Spleen (tissue), 7 donors: ENCODE measurements at regions not wholly inside any gene's neighbourhood (a gene's known extent, or its start where the extent isn't known, plus 50 kb on each side); places are given as distances from the start of the nearest gene placed in this dataset.

Experiments
- CTCF ChIP-seq, 11 experiments: fragments of 200-600 bp in 7 of 11; fragments of 450-650 bp in 4 of 11; sonication (generic) in 4 of 11; IDR thresholded peaks in 8 of 11; conservative IDR thresholded peaks in 3 of 11; 1 replicate in 7 of 11; 2 replicates in 4 of 11; pipeline versions ENCODE4 v1.4.0 to v1.8.0; 2016 to 2021; ENCODE audit warnings: antibody characterized with exemption in 11 of 11, inconsistent platforms in 4 of 11, mild to moderate bottlenecking in 1 of 11
- POLR2A ChIP-seq, 3 donors: fragments of 450-650 bp; IDR thresholded peaks; one replicate each; pipeline ENCODE4 v1.5.1; 2017; ENCODE audit warnings: antibody characterized with exemption in 3 of 3, mild to moderate bottlenecking in 1 of 3
- POLR2AphosphoS5 ChIP-seq, 3 donors: sonication (generic); formaldehyde crosslinking; IDR thresholded peaks; one replicate each; pipeline ENCODE4 v1.5.1; 2017; ENCODE audit warnings: antibody characterized with exemption in 3 of 3
- donor health status: DM: no; HTN: no; CAD: no; lungs with moderate emphysema.
- donor health status: DM: no; HTN: no; CAD: no.
- donor health status: DM: no; HTN: no; CAD: no.

- TF ChIP-seq CTCF (IDR thresholded peaks at IDR 0.05 in 8 of 11, conservative IDR thresholded peaks at IDR 0.05 in 3 of 11) = peak in 9 of 11 experiments; percentile 17 to 55 (median 39)
- no peak for TF ChIP-seq POLR2A (IDR thresholded peaks at IDR 0.05)
- TF ChIP-seq POLR2AphosphoS5 (IDR thresholded peaks at IDR 0.05) = no peak
Measured at GRCh38 chr5:93915142-93915553, 173.7 kb upstream of the POU5F2 start.
